Spleen (tissue), 11 donors: ENCODE measurements at regions not wholly inside any gene's neighbourhood (a gene's known extent, or its start where the extent isn't known, plus 50 kb on each side); places are given as distances from the start of the nearest gene placed in this dataset.

Experiments
- DNase-seq: peaks from one replicate; pipeline ENCODE4 v3.0.0-alpha.2; 2020
- H3K27ac ChIP-seq, 8 donors: fragments of 200-600 bp; sonication (generic) in 7 of 8; 1 replicate in 4 of 8; 2 replicates in 4 of 8; pipeline versions ENCODE4 v1.5.0 to v1.8.0; 2016 to 2021; ENCODE audit warnings: inconsistent platforms in 4 of 8, mild to moderate bottlenecking in 4 of 8, moderate library complexity in 1 of 8
- H3K27me3 ChIP-seq, 7 donors: fragments of 200-600 bp; sonication (generic) in 6 of 7; replicated peaks in 1 of 7; 1 replicate in 4 of 7; 2 replicates in 3 of 7; pipeline versions ENCODE4 v1.5.0 to v1.8.0; 2016 to 2021; ENCODE audit warnings: inconsistent platforms in 3 of 7, mild to moderate bottlenecking in 1 of 7
- H3K36me3 ChIP-seq, 6 donors: fragments of 200-600 bp; sonication (generic) in 5 of 6; 1 replicate in 4 of 6; 2 replicates in 2 of 6; pipeline versions ENCODE4 v1.5.0 to v1.8.0; 2016 to 2021; ENCODE audit warnings: inconsistent platforms in 2 of 6
- H3K4me1 ChIP-seq, 6 donors: fragments of 200-600 bp; sonication (generic) in 5 of 6; 1 replicate in 3 of 6; 2 replicates in 3 of 6; pipeline versions ENCODE4 v1.5.0 to v1.8.0; 2016 to 2021; ENCODE audit warnings: inconsistent platforms in 3 of 6
- H3K4me3 ChIP-seq, 8 donors: fragments of 200-600 bp; sonication (generic) in 7 of 8; 1 replicate in 4 of 8; 2 replicates in 4 of 8; pipeline versions ENCODE4 v1.5.0 to v1.8.0; 2016 to 2021; ENCODE audit warnings: inconsistent platforms in 4 of 8, mild to moderate bottlenecking in 4 of 8, moderate library complexity in 2 of 8
- H3K9me3 ChIP-seq, 8 donors: fragments of 200-600 bp; sonication (generic) in 7 of 8; 1 replicate in 4 of 8; 2 replicates in 4 of 8; pipeline versions ENCODE4 v1.5.0 to v1.8.0; 2016 to 2021; ENCODE audit warnings: inconsistent platforms in 4 of 8
- POLR2A ChIP-seq, 3 donors: fragments of 450-650 bp; IDR thresholded peaks; one replicate each; pipeline ENCODE4 v1.5.1; 2017; ENCODE audit warnings: antibody characterized with exemption in 3 of 3, mild to moderate bottlenecking in 1 of 3
- POLR2AphosphoS5 ChIP-seq, 3 donors: sonication (generic); formaldehyde crosslinking; IDR thresholded peaks; one replicate each; pipeline ENCODE4 v1.5.1; 2017; ENCODE audit warnings: antibody characterized with exemption in 3 of 3
- WGBS, 5 donors: extraction: QIAGEN DNeasy Blood & Tissue Kit in 3 of 5; methylation state at CpG; one replicate each; pipeline versions ENCODE4 v1.1.5 to v1.1.7; 2013 to 2018; 5-methylcytosine and 5-hydroxymethylcytosine counted together
- intact Hi-C: fragments of 100-400 bp; cut with DNase I; formaldehyde crosslinking; loops from one replicate; pipeline ENCODE4 v1.15.0; 2023; ENCODE audit warnings: low total_unique reads
- TF ChIP-seq, protein P1 (sequence below), 11 experiments: fragments of 200-600 bp in 7 of 11; fragments of 450-650 bp in 4 of 11; sonication (generic) in 4 of 11; IDR thresholded peaks in 8 of 11; conservative IDR thresholded peaks in 3 of 11; 1 replicate in 7 of 11; 2 replicates in 4 of 11; pipeline versions ENCODE4 v1.4.0 to v1.8.0; 2016 to 2021; ENCODE audit warnings: antibody characterized with exemption in 11 of 11, inconsistent platforms in 4 of 11, mild to moderate bottlenecking in 1 of 11
- donor health status: healthy with polysubstance abuse.
- donor health status: DM: no; HTN: no; CAD: no; lungs with moderate emphysema.
- donor health status: DM: no; HTN: no; CAD: no.
- donor health status: Bipolar disorder and iron deficiency.
- donor health status: healthy.
- donor health status: DM: no; HTN: no; CAD: no.
- donor health status: DM: yes; HTN: yes; CAD: no.

DNA sequence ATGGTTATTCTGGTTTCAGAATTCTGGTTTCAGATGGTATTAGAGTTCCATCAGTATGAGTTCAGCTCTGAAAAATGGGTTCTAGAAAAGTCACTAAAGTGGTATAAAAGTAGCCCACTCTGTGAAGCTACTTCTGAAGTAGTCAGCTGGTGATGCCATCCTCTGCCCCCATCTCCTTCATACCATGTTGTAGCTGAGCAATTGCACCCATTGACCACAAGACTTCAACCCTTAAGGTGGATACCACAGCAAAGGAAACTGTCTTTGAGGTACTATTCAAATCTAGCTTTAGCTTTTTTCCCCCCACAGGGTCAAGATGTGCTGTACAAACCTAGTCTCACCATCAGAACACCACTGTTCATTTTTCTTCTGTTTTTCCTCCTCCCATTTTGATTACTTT lies 444.9 kb downstream of the DMAC1 start:
- TF ChIP-seq, protein P1, sequence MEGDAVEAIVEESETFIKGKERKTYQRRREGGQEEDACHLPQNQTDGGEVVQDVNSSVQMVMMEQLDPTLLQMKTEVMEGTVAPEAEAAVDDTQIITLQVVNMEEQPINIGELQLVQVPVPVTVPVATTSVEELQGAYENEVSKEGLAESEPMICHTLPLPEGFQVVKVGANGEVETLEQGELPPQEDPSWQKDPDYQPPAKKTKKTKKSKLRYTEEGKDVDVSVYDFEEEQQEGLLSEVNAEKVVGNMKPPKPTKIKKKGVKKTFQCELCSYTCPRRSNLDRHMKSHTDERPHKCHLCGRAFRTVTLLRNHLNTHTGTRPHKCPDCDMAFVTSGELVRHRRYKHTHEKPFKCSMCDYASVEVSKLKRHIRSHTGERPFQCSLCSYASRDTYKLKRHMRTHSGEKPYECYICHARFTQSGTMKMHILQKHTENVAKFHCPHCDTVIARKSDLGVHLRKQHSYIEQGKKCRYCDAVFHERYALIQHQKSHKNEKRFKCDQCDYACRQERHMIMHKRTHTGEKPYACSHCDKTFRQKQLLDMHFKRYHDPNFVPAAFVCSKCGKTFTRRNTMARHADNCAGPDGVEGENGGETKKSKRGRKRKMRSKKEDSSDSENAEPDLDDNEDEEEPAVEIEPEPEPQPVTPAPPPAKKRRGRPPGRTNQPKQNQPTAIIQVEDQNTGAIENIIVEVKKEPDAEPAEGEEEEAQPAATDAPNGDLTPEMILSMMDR (IDR thresholded peaks at IDR 0.05 in 8 of 11, conservative IDR thresholded peaks at IDR 0.05 in 3 of 11), result no peak
- TF ChIP-seq POLR2AphosphoS5 (IDR thresholded peaks at IDR 0.05), result no peak
- no peak for TF ChIP-seq POLR2A (IDR thresholded peaks at IDR 0.05)
- H3K27ac ChIP-seq, result no peak overlapping the region
- peaks cover 0 to 3% (median 0%) of the 10 kb centered on the region in 7 donors for H3K27me3 ChIP-seq
- H3K9me3 ChIP-seq, result no peaks in the 10 kb centered on the region
- no peaks in the 10 kb centered on the region for H3K4me1 ChIP-seq
- no peak overlapping the region for H3K4me3 ChIP-seq
- intact Hi-C loops, result no loop called here
- no peak for DNase-seq
- H3K36me3 ChIP-seq, result no peaks in the 10 kb centered on the region

DNA sequence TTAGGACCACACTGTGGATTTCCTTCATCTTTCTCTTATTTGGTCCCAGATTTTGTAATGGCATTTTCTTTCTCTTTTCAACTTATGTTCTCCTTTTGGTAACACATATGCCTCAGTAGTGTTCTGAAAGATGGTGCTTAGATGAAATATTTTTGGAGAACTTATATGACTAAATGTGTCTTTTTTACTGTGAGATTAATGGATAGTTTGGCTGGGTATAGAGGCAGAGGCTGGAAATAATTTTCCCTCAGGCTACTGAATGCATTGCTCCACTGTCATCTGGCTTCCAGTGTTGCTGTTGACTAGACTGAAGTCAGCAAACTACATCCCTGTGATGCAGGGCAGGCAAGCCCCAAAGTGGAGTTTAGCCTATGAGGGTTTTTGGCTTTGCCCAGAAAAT lies 450.9 kb downstream of the DMAC1 start:
- intact Hi-C loops, result no loop called here
- no peaks in the 10 kb centered on the region for H3K27me3 ChIP-seq
- H3K27ac ChIP-seq, result no peak overlapping the region
- no peaks in the 10 kb centered on the region for H3K36me3 ChIP-seq
- no peak for TF ChIP-seq POLR2A (IDR thresholded peaks at IDR 0.05)
- TF ChIP-seq, protein P1 (IDR thresholded peaks at IDR 0.05 in 8 of 11, conservative IDR thresholded peaks at IDR 0.05 in 3 of 11), result no peak
- no peak for TF ChIP-seq POLR2AphosphoS5 (IDR thresholded peaks at IDR 0.05)
- peaks cover 0 to 13% (median 7%) of the 10 kb centered on the region in 8 donors for H3K9me3 ChIP-seq
- H3K4me3 ChIP-seq, result no peak overlapping the region
- no peaks in the 10 kb centered on the region for H3K4me1 ChIP-seq
- no peak for DNase-seq

DNA sequence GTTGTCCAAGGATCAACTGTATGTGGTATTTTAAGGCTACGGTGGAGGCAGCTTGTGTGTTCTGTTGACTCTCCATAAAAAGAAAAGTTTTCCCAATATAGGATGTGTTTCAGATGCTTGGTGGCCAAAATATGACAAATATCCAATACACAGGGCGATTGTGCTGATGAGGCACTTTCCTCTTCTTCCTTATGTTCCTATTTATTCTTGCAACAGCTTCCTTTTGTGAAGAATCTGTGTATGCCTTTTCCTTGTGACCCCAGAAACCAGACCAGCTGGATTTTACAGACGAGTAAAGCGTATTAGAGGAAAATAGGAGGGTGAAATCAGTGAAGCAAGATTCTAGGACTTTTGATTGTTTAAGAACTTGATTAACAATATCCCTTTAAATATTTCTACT lies 452.0 kb downstream of the DMAC1 start:
- DNase-seq, result no peak
- TF ChIP-seq POLR2A (IDR thresholded peaks at IDR 0.05), result no peak
- TF ChIP-seq, protein P1 (IDR thresholded peaks at IDR 0.05 in 8 of 11, conservative IDR thresholded peaks at IDR 0.05 in 3 of 11), result no peak
- no peak for TF ChIP-seq POLR2AphosphoS5 (IDR thresholded peaks at IDR 0.05)
- H3K4me3 ChIP-seq, result no peak overlapping the region
- intact Hi-C loops, result no loop called here
- H3K36me3 ChIP-seq, result no peaks in the 10 kb centered on the region
- no peaks in the 10 kb centered on the region for H3K27me3 ChIP-seq
- 31 to 58% (median 54%) methylated on average over 4 of the region's 4 CpGs for WGBS, 5 donors
- H3K9me3 ChIP-seq, result peaks cover 0 to 13% (median 7%) of the 10 kb centered on the region in 8 donors
- H3K4me1 ChIP-seq, result no peaks in the 10 kb centered on the region
- H3K27ac ChIP-seq, result no peak overlapping the region

DNA sequence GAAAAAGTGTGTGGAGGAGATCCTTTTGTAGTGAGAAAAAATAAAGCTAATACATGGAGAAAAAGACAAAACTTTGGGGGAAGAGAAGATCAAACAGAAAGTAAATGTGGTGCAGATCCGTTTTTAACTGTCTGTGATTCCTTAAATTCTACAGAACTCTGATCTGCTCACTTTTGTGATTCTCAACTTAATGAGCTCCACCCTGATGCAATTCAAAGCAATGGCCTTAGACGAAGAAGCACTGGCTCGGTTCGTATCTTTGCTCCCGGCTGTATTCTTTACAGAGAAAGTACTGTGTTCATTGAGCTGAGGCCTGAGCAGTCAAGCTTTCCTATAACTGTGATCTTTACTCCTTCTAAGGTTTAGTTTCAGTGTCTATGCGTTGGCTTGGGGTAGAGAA lies 453.4 kb downstream of the DMAC1 start:
- DNase-seq, result no peak
- H3K9me3 ChIP-seq, result peaks cover 0 to 13% (median 7%) of the 10 kb centered on the region in 8 donors
- H3K27ac ChIP-seq, result no peak overlapping the region
- TF ChIP-seq POLR2A (IDR thresholded peaks at IDR 0.05) (no peak), POLR2AphosphoS5 (IDR thresholded peaks at IDR 0.05) (no peak)
- TF ChIP-seq, protein P1 (IDR thresholded peaks at IDR 0.05 in 8 of 11, conservative IDR thresholded peaks at IDR 0.05 in 3 of 11), result no peak
- no peaks in the 10 kb centered on the region for H3K36me3 ChIP-seq
- intact Hi-C loops, result no loop called here
- 80 to 87% (median 84%) methylated on average over 6 of the region's 6 CpGs for WGBS, 5 donors
- H3K27me3 ChIP-seq, result no peaks in the 10 kb centered on the region
- no peaks in the 10 kb centered on the region for H3K4me1 ChIP-seq
- H3K4me3 ChIP-seq, result no peak overlapping the region
